ENCODE measurements at regions not wholly inside any gene's neighbourhood (a gene's known extent, or its start where the extent isn't known, plus 50 kb on each side); places are given as distances from the start of the nearest gene placed in this dataset.

DNA sequence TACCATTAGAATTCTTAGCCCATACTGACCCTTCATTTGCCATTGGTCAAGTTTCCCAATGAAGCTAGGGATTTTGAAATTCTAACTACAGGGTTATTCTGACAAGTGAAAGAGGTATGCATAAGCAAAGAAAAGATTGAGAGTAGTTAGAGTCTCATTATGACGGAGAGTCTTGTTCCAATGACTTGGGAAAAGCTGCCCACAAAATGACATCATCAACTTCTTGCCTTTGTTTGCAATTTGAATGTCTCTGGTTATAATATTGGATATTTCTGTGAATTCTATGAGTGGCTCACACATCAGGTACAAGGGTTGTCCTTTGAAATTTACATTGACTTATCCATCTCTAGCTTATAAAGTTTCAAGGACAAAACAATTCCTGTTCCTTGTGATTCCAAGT is 772.2 kb downstream of the TRIB2 start:
- H4K20me1 ChIP-seq (ENCODE audit: control insufficient read depth, extremely low read depth, insufficient read depth, low read length): no peaks in the 10 kb centered on the region
- no peak overlapping the region for H3K4me3 ChIP-seq (replicated peaks in 1 of 4; ENCODE audit: control extremely low read depth in 1 of 4, insufficient read depth in 1 of 4, low read depth in 3 of 4, low read length in 4 of 4)
- no peak overlapping the region for H2AFZ ChIP-seq (ENCODE audit: low read length)
- no peaks in the 10 kb centered on the region for H3K36me3 ChIP-seq (ENCODE audit: control insufficient read depth, insufficient read depth, low read length)
- H3K9me3 ChIP-seq (ENCODE audit: control insufficient read depth, insufficient read depth, low read depth, low read length): no peaks in the 10 kb centered on the region
- H3K4me1 ChIP-seq (ENCODE audit: control insufficient read depth, extremely low read depth, insufficient read depth, low read length): no peaks in the 10 kb centered on the region
- no peak overlapping the region for H3K4me2 ChIP-seq (ENCODE audit: extremely low read depth, insufficient read depth, low read length)
- DNase-seq (ENCODE audit: low read depth in 2 of 2): peak in 1 of 2 donors; percentile 8
- H3K27ac ChIP-seq (ENCODE audit: insufficient read depth, low read length): no peak overlapping the region
- H3K9ac ChIP-seq (ENCODE audit: insufficient read depth, low read length): no peak overlapping the region
- H3K79me2 ChIP-seq (ENCODE audit: control insufficient read depth, insufficient read depth, low read length): no peaks in the 10 kb centered on the region
- TF ChIP-seq, protein P1, sequence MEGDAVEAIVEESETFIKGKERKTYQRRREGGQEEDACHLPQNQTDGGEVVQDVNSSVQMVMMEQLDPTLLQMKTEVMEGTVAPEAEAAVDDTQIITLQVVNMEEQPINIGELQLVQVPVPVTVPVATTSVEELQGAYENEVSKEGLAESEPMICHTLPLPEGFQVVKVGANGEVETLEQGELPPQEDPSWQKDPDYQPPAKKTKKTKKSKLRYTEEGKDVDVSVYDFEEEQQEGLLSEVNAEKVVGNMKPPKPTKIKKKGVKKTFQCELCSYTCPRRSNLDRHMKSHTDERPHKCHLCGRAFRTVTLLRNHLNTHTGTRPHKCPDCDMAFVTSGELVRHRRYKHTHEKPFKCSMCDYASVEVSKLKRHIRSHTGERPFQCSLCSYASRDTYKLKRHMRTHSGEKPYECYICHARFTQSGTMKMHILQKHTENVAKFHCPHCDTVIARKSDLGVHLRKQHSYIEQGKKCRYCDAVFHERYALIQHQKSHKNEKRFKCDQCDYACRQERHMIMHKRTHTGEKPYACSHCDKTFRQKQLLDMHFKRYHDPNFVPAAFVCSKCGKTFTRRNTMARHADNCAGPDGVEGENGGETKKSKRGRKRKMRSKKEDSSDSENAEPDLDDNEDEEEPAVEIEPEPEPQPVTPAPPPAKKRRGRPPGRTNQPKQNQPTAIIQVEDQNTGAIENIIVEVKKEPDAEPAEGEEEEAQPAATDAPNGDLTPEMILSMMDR (conservative IDR thresholded peaks at IDR 0.05 in 1 of 2, IDR thresholded peaks at IDR 0.05 in 1 of 2; ENCODE audit: low read depth in 1 of 2, low read length in 2 of 2): no peak
- TF ChIP-seq EZH2 (IDR thresholded peaks at IDR 0.05; ENCODE audit: low read length, missing control alignments): no peak
- H3K27me3 ChIP-seq (ENCODE audit: control insufficient read depth, insufficient read depth, low read length): no peaks in the 10 kb centered on the region

GRCh38 chr2:13492262-13492661 is 775.5 kb downstream of the TRIB2 start:
- no peak for TF ChIP-seq EZH2 (IDR thresholded peaks at IDR 0.05; ENCODE audit: low read length, missing control alignments)
- TF ChIP-seq, protein P1 (conservative IDR thresholded peaks at IDR 0.05 in 1 of 2, IDR thresholded peaks at IDR 0.05 in 1 of 2; ENCODE audit: low read depth in 1 of 2, low read length in 2 of 2): no peak
- H3K36me3 ChIP-seq (ENCODE audit: control insufficient read depth, insufficient read depth, low read length): no peaks in the 10 kb centered on the region
- H3K79me2 ChIP-seq (ENCODE audit: control insufficient read depth, insufficient read depth, low read length): no peaks in the 10 kb centered on the region
- H3K27ac ChIP-seq (ENCODE audit: insufficient read depth, low read length): no peak overlapping the region
- no peaks in the 10 kb centered on the region for H3K4me1 ChIP-seq (ENCODE audit: control insufficient read depth, extremely low read depth, insufficient read depth, low read length)
- DNase-seq (ENCODE audit: low read depth in 2 of 2): no peak
- no peak overlapping the region for H2AFZ ChIP-seq (ENCODE audit: low read length)
- no peak overlapping the region for H3K4me3 ChIP-seq (replicated peaks in 1 of 4; ENCODE audit: control extremely low read depth in 1 of 4, insufficient read depth in 1 of 4, low read depth in 3 of 4, low read length in 4 of 4)
- no peak overlapping the region for H3K9ac ChIP-seq (ENCODE audit: insufficient read depth, low read length)
- H3K27me3 ChIP-seq (ENCODE audit: control insufficient read depth, insufficient read depth, low read length): no peaks in the 10 kb centered on the region
- no peaks in the 10 kb centered on the region for H3K9me3 ChIP-seq (ENCODE audit: control insufficient read depth, insufficient read depth, low read depth, low read length)
- H4K20me1 ChIP-seq (ENCODE audit: control insufficient read depth, extremely low read depth, insufficient read depth, low read length): no peaks in the 10 kb centered on the region
- H3K4me2 ChIP-seq (ENCODE audit: extremely low read depth, insufficient read depth, low read length): no peak overlapping the region

DNA sequence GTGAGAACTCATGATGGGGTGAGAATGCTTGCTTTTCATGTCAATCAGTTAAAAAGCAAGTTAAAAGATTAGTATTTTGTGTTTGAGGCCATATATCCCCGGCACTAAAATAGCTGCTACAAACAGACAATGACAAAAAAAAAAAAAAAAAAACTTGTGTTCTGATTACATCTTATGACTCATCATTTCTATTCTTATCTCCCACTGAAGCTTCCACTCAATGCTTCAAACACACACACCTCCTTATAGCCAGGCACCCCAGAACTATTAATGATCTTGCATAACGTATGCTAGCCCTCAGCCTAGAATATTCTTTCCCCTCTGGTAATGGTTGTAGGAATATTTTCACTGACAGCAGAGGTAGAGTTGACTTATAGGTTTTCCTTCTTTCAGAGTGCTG is 778.3 kb downstream of the TRIB2 start:
- no peak overlapping the region for H3K9ac ChIP-seq (ENCODE audit: insufficient read depth, low read length)
- no peaks in the 10 kb centered on the region for H3K4me1 ChIP-seq (ENCODE audit: control insufficient read depth, extremely low read depth, insufficient read depth, low read length)
- no peaks in the 10 kb centered on the region for H4K20me1 ChIP-seq (ENCODE audit: control insufficient read depth, extremely low read depth, insufficient read depth, low read length)
- no peaks in the 10 kb centered on the region for H3K36me3 ChIP-seq (ENCODE audit: control insufficient read depth, insufficient read depth, low read length)
- no peak overlapping the region for H3K4me2 ChIP-seq (ENCODE audit: extremely low read depth, insufficient read depth, low read length)
- TF ChIP-seq, protein P1 (conservative IDR thresholded peaks at IDR 0.05 in 1 of 2, IDR thresholded peaks at IDR 0.05 in 1 of 2; ENCODE audit: low read depth in 1 of 2, low read length in 2 of 2): no peak
- no peak for TF ChIP-seq EZH2 (IDR thresholded peaks at IDR 0.05; ENCODE audit: low read length, missing control alignments)
- no peaks in the 10 kb centered on the region for H3K9me3 ChIP-seq (ENCODE audit: control insufficient read depth, insufficient read depth, low read depth, low read length)
- DNase-seq (ENCODE audit: low read depth in 2 of 2): no peak
- no peak overlapping the region for H3K4me3 ChIP-seq (replicated peaks in 1 of 4; ENCODE audit: control extremely low read depth in 1 of 4, insufficient read depth in 1 of 4, low read depth in 3 of 4, low read length in 4 of 4)
- H3K27ac ChIP-seq (ENCODE audit: insufficient read depth, low read length): no peak overlapping the region
- no peak overlapping the region for H2AFZ ChIP-seq (ENCODE audit: low read length)
- no peaks in the 10 kb centered on the region for H3K79me2 ChIP-seq (ENCODE audit: control insufficient read depth, insufficient read depth, low read length)
- H3K27me3 ChIP-seq (ENCODE audit: control insufficient read depth, insufficient read depth, low read length): no peaks in the 10 kb centered on the region
